NT2/D1 (cell line): ENCODE measurements at regions not wholly inside any gene's neighbourhood (a gene's known extent, or its start where the extent isn't known, plus 50 kb on each side); places are given as distances from the start of the nearest gene placed in this dataset.

Experiments
- DNase-seq: peaks from one replicate; pipeline ENCODE4 v3.0.0-alpha.2; 2011; ENCODE audit warnings: low read depth, low spot score
- H3K27me3 ChIP-seq: 2 replicates; pipeline ENCODE4 v1.6.0; 2011; ENCODE audit warnings: mild to moderate bottlenecking; ENCODE audit not compliant: insufficient read length, insufficient read depth
- H3K36me3 ChIP-seq: 2 replicates; pipeline ENCODE4 v1.6.1; 2011; ENCODE audit warnings: mild to moderate bottlenecking, low read length, mixed read lengths; ENCODE audit not compliant: insufficient read depth, insufficient read length
- H3K4me1 ChIP-seq: 2 replicates; pipeline ENCODE4 v1.5.1; 2011; ENCODE audit not compliant: insufficient read depth, insufficient read length
- H3K4me3 ChIP-seq: 2 replicates; pipeline ENCODE4 v1.5.1; 2011; ENCODE audit warnings: low read depth; ENCODE audit not compliant: insufficient read length
- H3K9ac ChIP-seq: 2 replicates; pipeline ENCODE4 v1.6.0; 2011; ENCODE audit warnings: low read depth; ENCODE audit not compliant: insufficient read length
- H3K9me3 ChIP-seq: 2 replicates; pipeline ENCODE4 v1.5.1; 2011; ENCODE audit warnings: mild to moderate bottlenecking, low read length; ENCODE audit not compliant: insufficient read depth
- SUZ12 ChIP-seq: IDR thresholded peaks from 2 replicates; pipeline ENCODE4 v1.6.1; 2011; ENCODE audit not compliant: insufficient read length, insufficient read depth; ENCODE audit errors: extremely low read depth
- YY1 ChIP-seq: IDR thresholded peaks from 2 replicates; pipeline ENCODE4 v1.6.1; 2011; ENCODE audit not compliant: insufficient read length, insufficient read depth
- ZNF274 ChIP-seq: IDR thresholded peaks from 2 replicates; pipeline ENCODE4 v1.6.1; 2011; ENCODE audit warnings: mild to moderate bottlenecking, low read depth, low read length

- Histone ChIP-seq H3K4me3 (no peak overlapping the region), H3K9me3 (no peaks in the 10 kb centered on the region), H3K36me3 (no peaks in the 10 kb centered on the region), H3K9ac (no peak overlapping the region), H3K27me3 (no peaks in the 10 kb centered on the region), H3K4me1 (no peaks in the 10 kb centered on the region)
- no peak for TF ChIP-seq SUZ12
- no peak for TF ChIP-seq ZNF274
- no peak for TF ChIP-seq YY1
- no peak for DNase-seq
Observed at GRCh38 chr1:221138516-221138915, 259.3 kb downstream of the HLX start.

- H3K4me3 ChIP-seq = no peak overlapping the region
- H3K9ac ChIP-seq = no peak overlapping the region
- H3K27me3 ChIP-seq = no peaks in the 10 kb centered on the region
- no peaks in the 10 kb centered on the region for H3K36me3 ChIP-seq
- TF ChIP-seq ZNF274 = no peak
- no peak for TF ChIP-seq SUZ12
- no peak for TF ChIP-seq YY1
- H3K9me3 ChIP-seq = no peaks in the 10 kb centered on the region
- H3K4me1 ChIP-seq = no peaks in the 10 kb centered on the region
- DNase-seq = no peak
Observed at GRCh38 chr1:221139991-221140390, 260.7 kb downstream of the HLX start.

- DNase-seq = no peak
- Histone ChIP-seq H3K4me1 (no peaks in the 10 kb centered on the region), H3K27me3 (no peaks in the 10 kb centered on the region), H3K9me3 (no peaks in the 10 kb centered on the region), H3K4me3 (no peak overlapping the region), H3K9ac (no peak overlapping the region), H3K36me3 (no peaks in the 10 kb centered on the region)
- TF ChIP-seq SUZ12 = no peak
Observed at GRCh38 chr1:221141096-221141495, 261.9 kb downstream of the HLX start.

GRCh38 chr1:221141606-221142285 is 262.5 kb downstream of the HLX start:
- TF ChIP-seq YY1 = no peak
- TF ChIP-seq ZNF274 = no peak
- no peak for TF ChIP-seq SUZ12
- Histone ChIP-seq H3K36me3 (no peaks in the 10 kb centered on the region), H3K27me3 (no peaks in the 10 kb centered on the region)

GRCh38 chr1:221148660-221149059 is 269.4 kb downstream of the HLX start:
- no peak for DNase-seq
- TF ChIP-seq SUZ12 = no peak
- no peak for TF ChIP-seq YY1
- TF ChIP-seq ZNF274 = no peak
- Histone ChIP-seq H3K9me3 (0 out of 2 replicates have a peak, but pooled peaks cover 3% of the 10 kb centered on the region), H3K36me3 (no peaks in the 10 kb centered on the region), H3K9ac (no peak overlapping the region), H3K4me1 (no peaks in the 10 kb centered on the region), H3K4me3 (no peak overlapping the region), H3K27me3 (no peaks in the 10 kb centered on the region)

More at GRCh38 chr1:221141606-221142285, 262.5 kb downstream of the HLX start:
- Histone ChIP-seq H3K4me3 (no peak overlapping the region), H3K4me1 (no peaks in the 10 kb centered on the region), H3K9ac (no peak overlapping the region), H3K9me3 (no peaks in the 10 kb centered on the region)
- peak; percentile 27 for DNase-seq

- DNase-seq = no peak
- H3K36me3 ChIP-seq = no peaks in the 10 kb centered on the region
- TF ChIP-seq ZNF274 (no peak), YY1 (no peak), SUZ12 (no peak)
Observed at GRCh38 chr1:221149111-221149510, 269.9 kb downstream of the HLX start.

GRCh38 chr1:221149555-221150075 is 270.4 kb downstream of the HLX start:
- no peak overlapping the region for H3K9ac ChIP-seq
- H3K9me3 ChIP-seq = 0 out of 2 replicates have a peak, but pooled peaks cover 3% of the 10 kb centered on the region
- no peak overlapping the region for H3K4me3 ChIP-seq
- TF ChIP-seq SUZ12 (no peak), YY1 (no peak), ZNF274 (no peak)
- DNase-seq = no peak
- H3K27me3 ChIP-seq = no peaks in the 10 kb centered on the region
- H3K36me3 ChIP-seq = no peaks in the 10 kb centered on the region
- H3K4me1 ChIP-seq = no peaks in the 10 kb centered on the region

More at GRCh38 chr1:221149111-221149510, 269.9 kb downstream of the HLX start:
- H3K9ac ChIP-seq = no peak overlapping the region
- H3K4me1 ChIP-seq = no peaks in the 10 kb centered on the region
- 0 out of 2 replicates have a peak, but pooled peaks cover 3% of the 10 kb centered on the region for H3K9me3 ChIP-seq
- H3K4me3 ChIP-seq = no peak overlapping the region
- no peaks in the 10 kb centered on the region for H3K27me3 ChIP-seq
